Dermis microvascular lymphatic vessel endothelial cell (primary cell): ENCODE measurements at regions not wholly inside any gene's neighbourhood (a gene's known extent, or its start where the extent isn't known, plus 50 kb on each side); places are given as distances from the start of the nearest gene placed in this dataset.
"Not testable (repeated sequence)": the region's sequence is repeated elsewhere in the genome, so short reads cannot be mapped to it uniquely, and the experiment has no call there.

Experiments used
- DNase-seq, 2 donors: peaks; one replicate each; pipeline versions ENCODE4 v3.0.0 to v3.0.0-alpha.2; 2010; ENCODE audit warnings: low read depth in 2 of 2

DNA sequence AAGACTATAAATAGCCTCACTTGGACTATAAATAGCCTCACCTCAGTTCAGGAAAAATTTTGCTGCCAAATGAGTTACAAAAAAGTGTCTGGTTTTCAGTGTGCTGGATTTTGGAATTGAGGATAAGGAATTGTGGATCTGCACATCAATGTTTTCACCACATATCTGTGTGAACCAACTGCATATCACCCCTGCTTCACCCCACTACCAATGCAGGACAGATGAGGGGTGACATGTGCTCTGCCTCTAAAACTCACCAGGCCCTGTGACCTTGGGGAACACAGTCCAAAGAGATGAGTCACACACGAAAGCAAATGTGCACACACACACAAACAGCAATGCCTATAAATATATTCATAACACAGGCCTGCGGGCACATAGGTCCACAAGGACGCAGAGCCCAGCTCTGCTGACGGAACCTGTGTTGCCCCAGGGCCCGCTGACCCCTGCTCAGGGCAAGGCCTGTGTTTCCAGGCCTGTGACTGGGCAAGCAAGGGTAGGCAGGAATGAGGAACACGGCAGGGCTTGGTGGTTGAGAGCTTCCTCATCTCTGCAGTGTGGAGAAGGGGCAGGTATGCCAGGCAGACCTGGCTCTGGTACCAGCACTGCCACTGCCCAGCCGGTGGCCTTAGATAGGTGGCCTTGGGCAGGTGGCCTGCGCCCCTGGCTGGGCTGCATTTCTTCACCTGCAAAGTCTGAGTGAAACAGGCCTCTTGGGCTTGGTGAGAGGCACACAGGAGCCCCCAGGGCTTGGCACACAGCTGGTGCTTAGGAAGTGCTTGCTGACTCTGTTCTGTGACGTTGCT is 82.4 kb downstream of the ARL6IP4 start:
- peak in 1 of 2 donors; percentile 32 for DNase-seq

DNA sequence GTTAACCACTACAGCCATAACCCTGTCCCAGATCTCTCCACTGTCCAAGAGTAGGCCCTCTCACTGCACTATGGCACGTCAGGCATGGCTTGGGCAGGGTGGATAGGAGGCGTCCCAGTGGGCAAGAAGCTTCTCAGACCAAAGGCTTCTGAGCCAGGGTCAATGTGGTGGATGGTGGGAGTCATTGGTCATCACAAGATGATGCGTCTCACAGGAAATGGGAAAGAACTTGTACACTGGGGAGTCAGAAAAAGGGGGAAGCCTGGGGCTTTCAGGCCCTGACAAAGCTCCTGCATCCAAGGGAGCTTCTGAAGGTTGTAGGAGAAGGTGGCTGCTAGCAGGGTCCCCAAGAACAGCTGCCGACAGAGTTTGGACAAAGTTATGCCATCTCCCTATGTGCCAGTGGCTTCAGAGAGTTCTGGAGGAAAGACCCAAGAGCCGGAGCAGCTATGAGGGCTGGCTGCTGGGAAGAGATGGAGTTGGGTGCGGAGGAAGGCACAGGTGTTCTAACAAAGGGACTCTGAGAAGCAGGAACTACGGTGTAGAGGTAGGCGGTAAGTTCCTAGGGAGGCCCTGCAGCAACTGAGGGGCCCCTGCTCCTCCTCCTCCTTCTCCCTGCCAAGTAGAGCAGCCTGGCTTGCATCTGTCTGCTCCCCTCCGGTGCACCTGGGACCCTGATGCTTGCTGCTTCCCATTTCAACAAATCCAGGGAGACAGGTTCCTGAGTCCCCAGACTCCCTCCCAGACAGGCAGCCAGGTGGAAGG is 81.1 kb downstream of the ARL6IP4 start:
- no peak for DNase-seq

- no peak for DNase-seq
Observed at GRCh38 chr12:123059500-123059899, 79.0 kb downstream of the ARL6IP4 start.

GRCh38 chr12:123058980-123059379 is 78.5 kb downstream of the ARL6IP4 start:
- no peak for DNase-seq

GRCh38 chr12:123058481-123058880 is 78.0 kb downstream of the ARL6IP4 start:
- no peak for DNase-seq

- DNase-seq, result no peak
Observed at GRCh38 chr12:123057513-123058265, 77.2 kb downstream of the ARL6IP4 start.

- no peak for DNase-seq
Observed at GRCh38 chr12:123056709-123057108, 76.2 kb downstream of the ARL6IP4 start.

DNA sequence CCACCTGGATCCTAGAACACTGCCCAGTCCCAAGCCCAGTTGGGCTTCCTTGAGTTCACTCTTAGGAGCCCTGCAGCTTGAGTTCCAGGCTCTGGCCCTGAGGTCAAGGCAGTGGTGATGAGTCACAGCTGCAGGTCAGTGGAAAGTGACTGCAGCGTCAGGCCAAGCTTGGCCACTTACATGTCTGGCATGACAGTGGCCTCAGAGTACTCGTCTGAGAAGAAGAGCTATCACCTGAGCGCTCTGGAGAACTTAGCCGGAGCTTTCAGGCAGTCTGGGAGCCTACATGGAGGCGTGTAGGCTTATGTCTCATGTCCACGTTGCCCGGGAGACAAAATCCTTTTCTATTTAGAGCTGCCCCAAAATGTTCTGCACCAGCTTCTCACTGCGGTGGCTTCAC is 75.6 kb downstream of the ARL6IP4 start:
- DNase-seq, result no peak

DNA sequence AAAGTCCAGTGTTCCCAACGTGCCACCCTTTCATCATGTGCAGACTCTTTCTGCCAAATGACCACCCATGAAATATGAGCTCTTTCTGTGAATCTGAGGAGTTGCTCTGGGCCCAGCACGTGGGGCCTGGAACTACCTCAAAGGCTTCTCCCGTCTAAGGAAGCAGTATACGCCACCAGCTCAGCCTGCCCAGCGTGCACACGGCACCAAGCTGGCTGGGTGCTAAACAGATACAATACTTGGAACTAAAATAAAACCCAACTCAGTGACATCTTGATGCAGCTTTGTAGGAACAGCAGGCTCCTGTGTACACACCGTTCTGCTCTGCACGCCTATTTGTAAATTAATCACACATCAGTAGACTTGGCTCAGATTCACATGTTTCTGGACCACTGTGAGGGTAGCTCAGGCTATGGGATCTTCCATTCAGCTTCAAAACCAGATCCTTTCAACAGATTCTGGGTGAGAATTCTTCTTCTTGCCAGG is 74.8 kb downstream of the ARL6IP4 start:
- DNase-seq, result no peak

- no peak for DNase-seq
Observed at GRCh38 chr12:123054371-123054770, 73.9 kb downstream of the ARL6IP4 start.

DNA sequence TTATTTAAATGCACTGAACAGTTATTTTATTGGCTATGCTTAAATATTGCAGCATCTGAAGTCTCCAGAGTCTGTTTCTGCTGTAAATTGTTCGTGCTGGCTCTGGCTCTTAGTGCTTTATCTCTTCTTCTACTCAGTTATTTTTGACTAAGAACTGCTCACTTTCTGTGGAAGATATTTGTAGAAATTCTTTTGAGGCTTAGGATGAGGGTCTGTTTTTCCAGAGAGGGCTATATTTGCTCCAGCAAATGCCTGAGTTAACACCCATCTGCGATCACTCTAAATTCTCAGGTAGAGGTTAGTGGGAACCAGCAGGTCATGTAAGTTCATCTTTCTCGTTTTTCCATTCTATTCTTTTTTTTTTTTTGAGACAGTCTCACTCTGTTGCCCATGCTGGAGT is 71.1 kb downstream of the ARL6IP4 start:
- no peak for DNase-seq

DNA sequence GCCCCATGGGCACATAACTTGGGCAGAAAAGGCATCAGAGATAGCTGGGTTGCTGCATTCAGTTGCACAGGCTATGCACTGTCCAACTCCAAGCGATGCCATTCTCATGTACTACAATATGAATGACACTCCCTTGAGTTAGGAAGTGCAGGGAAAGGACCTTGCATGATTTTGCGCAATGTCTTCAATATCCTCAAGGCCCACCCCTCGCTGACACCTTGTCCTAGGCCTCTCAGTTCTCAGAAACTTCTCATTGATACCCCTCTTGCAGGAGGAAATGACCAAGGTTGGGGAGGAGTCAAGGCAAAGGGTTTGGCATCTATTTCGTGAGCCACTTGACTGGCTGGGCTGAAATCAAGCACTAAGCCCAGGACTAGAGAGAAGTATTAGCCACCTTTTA is 70.4 kb downstream of the ARL6IP4 start:
- no peak for DNase-seq

GRCh38 chr12:123050331-123050831 is 69.9 kb downstream of the ARL6IP4 start:
- DNase-seq, result peak in 1 of 2 donors; percentile 26

DNA sequence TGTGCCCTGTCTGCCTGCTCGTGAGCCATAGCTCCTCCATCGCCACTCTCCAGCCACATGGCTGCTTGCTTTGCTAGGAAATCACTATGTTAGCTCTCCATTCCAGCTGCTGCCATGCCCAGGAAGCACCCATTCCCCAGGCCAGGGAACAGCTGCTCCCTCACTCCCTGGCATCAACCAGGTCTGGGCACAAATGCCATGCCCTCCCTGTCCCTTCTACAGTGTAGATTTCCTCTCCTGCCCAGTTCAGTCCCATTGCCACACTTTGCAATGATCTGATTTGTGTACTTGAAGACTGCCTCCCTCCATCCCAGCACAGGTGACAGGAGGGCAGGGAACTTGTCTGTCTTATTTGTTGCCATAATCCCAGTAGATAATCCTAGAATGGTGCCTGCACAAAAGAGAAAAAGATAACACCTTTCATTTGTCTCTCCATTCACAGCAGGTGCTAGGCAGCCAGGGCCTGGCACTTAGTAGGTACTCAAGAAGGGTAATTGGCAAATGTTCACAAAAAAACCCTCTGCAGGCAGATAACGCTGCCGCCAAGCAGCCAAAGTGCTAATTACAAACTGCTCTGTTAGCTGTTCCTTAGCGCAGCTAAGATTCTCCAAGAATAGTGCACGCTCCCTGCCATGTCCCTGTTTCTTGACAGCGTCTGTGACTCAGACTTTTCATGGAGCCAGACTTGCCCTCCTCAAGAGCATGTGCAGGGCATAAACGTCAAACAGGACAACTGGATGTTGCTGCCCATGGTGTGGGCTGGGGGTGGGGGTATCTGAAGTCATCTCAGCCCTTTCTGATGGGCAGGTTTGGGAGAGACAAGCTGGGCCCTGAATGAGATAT is 69.1 kb downstream of the ARL6IP4 start:
- no peak for DNase-seq

GRCh38 chr12:123047892-123048291 is 67.4 kb downstream of the ARL6IP4 start:
- not testable (repeated sequence) for DNase-seq

GRCh38 chr12:123047289-123047688 is 66.8 kb downstream of the ARL6IP4 start:
- no peak for DNase-seq

DNA sequence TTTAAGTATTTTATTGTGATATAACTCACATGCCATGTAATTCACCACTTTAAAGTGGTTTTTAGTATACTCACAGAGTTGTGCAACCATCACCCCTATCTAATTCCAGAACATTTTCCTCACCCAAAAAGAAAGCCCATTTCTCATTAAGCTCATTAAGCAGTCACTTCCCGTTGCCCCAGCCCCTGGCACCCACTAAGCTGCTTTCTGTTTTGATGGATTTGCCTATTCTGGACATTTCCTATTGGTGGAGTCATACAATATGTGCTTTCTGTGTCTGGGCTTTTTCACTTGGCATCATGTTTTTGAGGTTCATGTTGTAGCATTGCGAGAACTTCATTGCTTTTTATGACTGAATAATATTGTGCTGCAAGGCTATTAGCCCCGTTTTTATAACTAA is 66.0 kb downstream of the ARL6IP4 start:
- no peak for DNase-seq

DNA sequence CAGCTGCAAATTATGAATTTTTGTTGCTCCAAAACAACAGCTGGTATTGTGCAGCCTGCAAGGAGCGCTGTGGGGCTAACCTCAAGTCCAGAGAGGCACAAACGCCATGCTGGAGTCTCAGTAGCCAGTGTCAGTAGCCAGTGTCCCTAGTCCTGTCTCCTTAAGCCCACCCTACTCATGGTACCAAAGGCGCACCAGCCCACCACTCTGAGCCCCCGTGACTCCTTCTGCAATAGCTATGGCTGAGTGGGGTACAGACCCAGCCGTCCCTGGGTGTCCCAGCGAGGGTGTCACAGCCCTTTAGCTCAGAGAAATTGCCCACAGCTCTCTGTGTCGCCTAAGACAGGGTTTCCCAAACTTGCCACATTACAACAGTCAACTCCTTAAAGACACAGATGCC is 65.2 kb downstream of the ARL6IP4 start:
- no peak for DNase-seq

GRCh38 chr12:123044351-123044750 is 63.9 kb downstream of the ARL6IP4 start:
- no peak for DNase-seq

- peak; percentile 69 to 87 for DNase-seq
Observed at GRCh38 chr12:123043536-123044001, 63.1 kb downstream of the ARL6IP4 start.

DNA sequence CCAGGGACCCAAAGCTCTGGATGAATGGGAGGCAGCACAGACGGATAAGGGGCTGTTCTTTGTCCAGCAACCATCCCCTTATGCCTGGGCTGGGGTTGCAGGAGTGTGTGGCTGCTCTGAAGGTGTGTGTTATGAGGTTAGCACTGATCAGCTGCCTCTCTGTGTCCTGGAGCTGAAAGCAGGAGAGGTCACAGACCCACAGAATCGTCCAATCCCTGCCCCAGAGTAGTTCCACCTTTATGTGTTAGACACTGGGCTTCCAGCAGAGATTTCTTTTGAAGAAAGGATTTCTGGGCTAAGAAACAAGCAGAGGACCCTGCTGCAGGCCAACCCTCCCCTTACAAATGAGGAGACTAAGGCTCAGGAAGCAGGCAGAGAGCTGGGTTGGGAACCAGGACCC is 62.4 kb downstream of the ARL6IP4 start:
- DNase-seq, result no peak
